ENCODE measurements at regions not wholly inside any gene's neighbourhood (a gene's known extent, or its start where the extent isn't known, plus 50 kb on each side); places are given as distances from the start of the nearest gene placed in this dataset.

GRCh38 chr15:96125721-96126415, 204.6 kb upstream of the NR2F2 start:
- TF ChIP-seq CTCF (IDR thresholded peaks at IDR 0.05; ENCODE audit: low read length) (no peak), EZH2 (IDR thresholded peaks at IDR 0.05; ENCODE audit: borderline replicate concordance, low read length) (no peak)
